ENCODE measurements at regions not wholly inside any gene's neighbourhood (a gene's known extent, or its start where the extent isn't known, plus 50 kb on each side); places are given as distances from the start of the nearest gene placed in this dataset.
"Not testable (repeated sequence)": the region's sequence is repeated elsewhere in the genome, so short reads cannot be mapped to it uniquely, and the experiment has no call there.

GRCh38 chr14:105690671-105691070, 164.3 kb downstream of the TMEM121 start:
- Histone ChIP-seq H3K9me3 (ENCODE audit: low read length) (no peaks in the 10 kb centered on the region), H3K27me3 (ENCODE audit: insufficient read depth, low read length) (no peaks in the 10 kb centered on the region), H2AFZ (ENCODE audit: low read depth, low read length) (no peak overlapping the region), H3K36me3 (ENCODE audit: insufficient read depth, low read length) (no peaks in the 10 kb centered on the region), H3K4me3 (ENCODE audit: low read length) (no peak overlapping the region), H3K4me1 (ENCODE audit: insufficient read depth, low read length) (no peaks in the 10 kb centered on the region)

DNA sequence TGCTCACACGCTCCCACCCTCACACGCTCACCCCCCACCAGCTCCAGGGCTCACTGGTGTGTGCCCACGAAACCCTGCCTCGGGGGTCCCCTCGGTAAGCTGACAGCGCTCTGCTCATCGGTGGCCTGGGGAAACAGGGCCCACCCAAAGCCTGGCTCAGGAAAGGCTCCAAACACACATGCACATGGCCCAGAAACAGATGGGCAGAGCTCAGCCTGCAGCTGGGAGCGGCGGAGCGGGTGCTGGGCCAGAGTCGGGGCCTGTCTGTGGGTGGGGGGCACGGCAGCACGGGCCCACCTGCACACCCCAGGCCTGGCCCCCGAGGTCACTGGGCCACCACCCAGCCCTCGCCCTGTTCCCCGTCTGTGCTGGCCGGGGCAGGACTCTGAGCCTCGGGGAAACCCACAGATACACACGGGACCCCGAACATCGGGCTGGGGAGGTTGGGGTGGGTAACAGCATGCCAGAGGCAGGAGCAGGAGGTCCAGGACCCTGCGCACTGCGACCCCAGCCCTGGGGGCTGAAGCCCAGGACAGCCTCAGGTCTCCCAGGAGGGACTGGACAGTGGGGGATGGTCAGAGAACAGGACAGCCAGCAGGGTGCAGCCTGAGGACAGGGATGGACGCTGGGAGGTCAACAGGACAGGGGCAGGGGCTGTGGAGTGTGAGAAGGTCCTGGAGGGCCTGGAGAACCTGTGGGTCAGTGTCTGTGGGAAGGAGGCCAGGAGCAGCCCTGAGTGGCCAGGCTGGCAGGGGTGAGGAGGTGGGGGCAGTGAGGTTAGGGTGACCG, 165.1 kb downstream of the TMEM121 start:
- H3K9me3 ChIP-seq (ENCODE audit: low read length); H3K36me3 ChIP-seq (ENCODE audit: insufficient read depth, low read length); H2AFZ ChIP-seq (ENCODE audit: low read depth, low read length); H3K27me3 ChIP-seq (ENCODE audit: insufficient read depth, low read length); H3K4me3 ChIP-seq (ENCODE audit: low read length); H3K4me1 ChIP-seq (ENCODE audit: insufficient read depth, low read length): not testable (repeated sequence)

- H3K36me3 ChIP-seq (ENCODE audit: insufficient read depth, low read length); H3K4me1 ChIP-seq (ENCODE audit: insufficient read depth, low read length); H3K4me3 ChIP-seq (ENCODE audit: low read length); H3K9me3 ChIP-seq (ENCODE audit: low read length); H2AFZ ChIP-seq (ENCODE audit: low read depth, low read length); H3K27me3 ChIP-seq (ENCODE audit: insufficient read depth, low read length): not testable (repeated sequence)
Measured at GRCh38 chr14:105692110-105692685, 165.8 kb downstream of the TMEM121 start.

- no peaks in the 10 kb centered on the region for H3K27me3 ChIP-seq (ENCODE audit: insufficient read depth, low read length)
- H3K4me1 ChIP-seq (ENCODE audit: insufficient read depth, low read length): no peaks in the 10 kb centered on the region
- H3K36me3 ChIP-seq (ENCODE audit: insufficient read depth, low read length): no peaks in the 10 kb centered on the region
- H3K9me3 ChIP-seq (ENCODE audit: low read length): no peaks in the 10 kb centered on the region
- no peak overlapping the region for H2AFZ ChIP-seq (ENCODE audit: low read depth, low read length)
- no peak overlapping the region for H3K4me3 ChIP-seq (ENCODE audit: low read length)
Measured at GRCh38 chr14:105694961-105695360, 168.6 kb downstream of the TMEM121 start.

DNA sequence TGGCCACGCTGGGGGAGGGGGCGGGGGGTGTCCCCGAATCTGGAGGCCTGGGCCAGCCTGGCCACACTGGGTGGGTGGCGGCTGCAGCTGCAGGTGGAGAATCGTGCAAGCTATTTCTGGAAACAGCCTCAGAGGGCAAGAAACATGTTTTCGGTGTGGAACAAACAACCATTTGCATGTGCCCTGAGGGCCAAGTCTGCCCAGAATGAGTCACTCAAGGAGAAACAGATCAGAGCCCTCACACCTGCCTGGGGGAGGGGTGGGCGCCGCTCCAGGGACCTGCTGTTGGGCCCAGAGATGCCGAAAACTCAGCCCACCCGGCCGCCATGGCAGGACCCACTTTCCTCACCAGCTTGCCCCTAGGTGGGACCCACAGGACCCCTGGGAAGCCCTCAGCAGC, 170.0 kb downstream of the TMEM121 start:
- H3K27me3 ChIP-seq (ENCODE audit: insufficient read depth, low read length); H3K9me3 ChIP-seq (ENCODE audit: low read length); H2AFZ ChIP-seq (ENCODE audit: low read depth, low read length); H3K36me3 ChIP-seq (ENCODE audit: insufficient read depth, low read length); H3K4me3 ChIP-seq (ENCODE audit: low read length); H3K4me1 ChIP-seq (ENCODE audit: insufficient read depth, low read length): not testable (repeated sequence)

GRCh38 chr14:105697414-105697813, 171.0 kb downstream of the TMEM121 start:
- not testable (repeated sequence) for H3K4me3 ChIP-seq (ENCODE audit: low read length); H3K36me3 ChIP-seq (ENCODE audit: insufficient read depth, low read length); H3K4me1 ChIP-seq (ENCODE audit: insufficient read depth, low read length); H2AFZ ChIP-seq (ENCODE audit: low read depth, low read length); H3K27me3 ChIP-seq (ENCODE audit: insufficient read depth, low read length); H3K9me3 ChIP-seq (ENCODE audit: low read length)

DNA sequence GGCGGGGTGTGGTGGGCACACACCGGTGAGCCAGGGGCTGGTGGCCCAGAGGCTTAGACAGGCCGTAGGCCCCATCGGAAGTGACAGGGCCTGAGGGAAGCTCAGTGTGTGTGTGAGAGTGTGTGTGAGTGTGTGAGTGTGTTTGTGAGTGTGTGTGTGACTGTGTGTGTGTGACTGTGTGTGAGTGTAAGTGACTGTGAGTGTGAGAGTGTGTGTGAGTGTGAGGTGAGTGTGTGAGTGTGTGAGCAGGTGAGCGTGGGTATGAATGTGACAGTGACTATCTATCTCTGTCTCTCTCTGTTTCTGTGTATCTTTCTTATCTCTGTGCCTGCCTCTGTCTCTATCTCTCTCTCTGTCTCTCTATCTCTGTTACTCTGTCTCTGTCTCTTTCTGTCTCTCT, 171.6 kb downstream of the TMEM121 start:
- H3K4me3 ChIP-seq (ENCODE audit: low read length); H3K36me3 ChIP-seq (ENCODE audit: insufficient read depth, low read length); H3K9me3 ChIP-seq (ENCODE audit: low read length); H3K27me3 ChIP-seq (ENCODE audit: insufficient read depth, low read length); H3K4me1 ChIP-seq (ENCODE audit: insufficient read depth, low read length); H2AFZ ChIP-seq (ENCODE audit: low read depth, low read length): not testable (repeated sequence)

- not testable (repeated sequence) for H3K4me1 ChIP-seq (ENCODE audit: insufficient read depth, low read length); H3K9me3 ChIP-seq (ENCODE audit: low read length); H2AFZ ChIP-seq (ENCODE audit: low read depth, low read length); H3K36me3 ChIP-seq (ENCODE audit: insufficient read depth, low read length); H3K27me3 ChIP-seq (ENCODE audit: insufficient read depth, low read length); H3K4me3 ChIP-seq (ENCODE audit: low read length)
Measured at GRCh38 chr14:105698940-105699556, 172.7 kb downstream of the TMEM121 start.

DNA sequence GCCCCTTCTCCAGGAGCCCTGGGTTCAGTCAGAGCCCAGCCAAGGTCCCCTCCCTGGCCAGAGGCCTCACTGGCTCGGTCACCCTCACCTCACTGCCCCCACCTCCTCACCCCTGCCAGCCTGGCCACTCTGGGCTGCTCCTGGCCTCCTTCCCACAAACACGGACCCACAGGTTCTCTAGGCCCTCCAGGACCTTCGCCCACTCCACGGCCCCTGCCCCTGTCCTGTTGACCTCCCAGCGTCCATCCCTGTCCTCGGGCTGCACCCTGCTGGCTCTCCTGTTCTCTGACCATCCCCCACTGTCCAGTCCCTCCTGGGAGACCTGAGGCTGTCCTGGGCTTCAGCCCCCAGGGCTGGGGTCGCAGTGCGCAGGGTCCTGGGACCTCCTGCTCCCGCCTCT, 173.3 kb downstream of the TMEM121 start:
- not testable (repeated sequence) for H3K4me1 ChIP-seq (ENCODE audit: insufficient read depth, low read length); H3K4me3 ChIP-seq (ENCODE audit: low read length); H3K9me3 ChIP-seq (ENCODE audit: low read length); H3K27me3 ChIP-seq (ENCODE audit: insufficient read depth, low read length); H2AFZ ChIP-seq (ENCODE audit: low read depth, low read length); H3K36me3 ChIP-seq (ENCODE audit: insufficient read depth, low read length)

DNA sequence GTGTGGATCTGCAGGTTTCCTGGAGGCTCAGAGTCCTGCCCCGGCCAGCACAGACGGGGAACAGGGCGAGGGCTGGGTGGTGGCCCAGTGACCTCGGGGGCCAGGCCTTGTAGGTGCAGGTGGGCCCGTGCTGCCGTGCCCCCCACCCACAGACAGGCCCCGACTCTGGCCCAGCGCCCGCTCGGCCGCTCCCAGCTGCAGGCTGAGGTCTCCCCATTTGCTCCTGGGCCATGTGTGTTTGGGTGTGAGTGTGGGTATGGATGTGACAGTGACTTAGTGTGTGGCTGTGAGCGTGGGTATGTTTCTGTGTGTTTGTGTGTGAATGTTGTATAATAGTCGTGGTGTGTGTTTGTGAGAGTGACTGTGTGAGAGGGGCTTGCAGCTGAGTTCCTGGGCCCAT, 173.8 kb downstream of the TMEM121 start:
- H3K4me3 ChIP-seq (ENCODE audit: low read length); H3K4me1 ChIP-seq (ENCODE audit: insufficient read depth, low read length); H3K36me3 ChIP-seq (ENCODE audit: insufficient read depth, low read length); H3K9me3 ChIP-seq (ENCODE audit: low read length); H2AFZ ChIP-seq (ENCODE audit: low read depth, low read length); H3K27me3 ChIP-seq (ENCODE audit: insufficient read depth, low read length): not testable (repeated sequence)

GRCh38 chr14:105700622-105701288, 174.4 kb downstream of the TMEM121 start:
- H3K9me3 ChIP-seq (ENCODE audit: low read length): no peaks in the 10 kb centered on the region
- no peaks in the 10 kb centered on the region for H3K4me1 ChIP-seq (ENCODE audit: insufficient read depth, low read length)
- no peak overlapping the region for H2AFZ ChIP-seq (ENCODE audit: low read depth, low read length)
- H3K36me3 ChIP-seq (ENCODE audit: insufficient read depth, low read length): no peaks in the 10 kb centered on the region
- no peak overlapping the region for H3K4me3 ChIP-seq (ENCODE audit: low read length)
- H3K27me3 ChIP-seq (ENCODE audit: insufficient read depth, low read length): no peaks in the 10 kb centered on the region

DNA sequence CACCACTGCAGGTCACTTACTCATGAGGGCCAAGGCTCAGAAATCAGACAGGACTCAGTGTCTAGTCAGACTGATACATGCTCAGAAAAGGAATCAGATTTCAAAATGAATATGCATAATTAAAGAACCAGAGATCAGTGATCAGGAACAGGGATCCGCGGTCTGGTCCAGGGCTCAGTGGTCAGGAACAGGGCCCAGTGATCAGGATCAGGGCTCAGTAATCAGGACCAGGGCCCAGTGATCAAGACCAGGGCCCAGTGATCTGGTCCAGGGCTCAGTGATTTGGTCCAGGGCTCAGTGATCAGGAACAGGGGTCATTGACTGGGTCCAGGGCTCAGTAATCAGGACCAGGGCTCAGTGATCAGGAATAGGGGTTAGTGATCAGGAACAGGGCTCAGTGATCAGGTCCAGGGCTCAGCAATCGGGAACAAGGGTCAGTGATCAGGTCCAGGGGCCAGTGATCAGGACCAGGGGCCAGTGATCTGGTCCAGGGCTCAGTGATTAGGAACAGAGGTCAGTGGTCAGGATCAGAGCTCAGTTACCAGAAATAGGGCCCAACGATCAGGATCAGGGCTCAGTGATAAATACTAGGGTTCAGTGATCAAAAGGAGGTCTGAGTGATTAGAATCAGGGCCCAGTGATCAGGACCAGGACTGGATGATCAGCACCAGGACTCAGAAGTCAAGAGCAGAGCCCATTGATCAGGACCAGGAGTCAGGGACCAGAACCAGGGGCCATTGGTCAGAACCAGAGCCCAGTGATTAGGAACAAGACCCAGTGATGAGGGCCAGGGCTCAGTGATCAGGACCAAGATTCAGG, 175.3 kb downstream of the TMEM121 start:
- Histone ChIP-seq H3K27me3 (ENCODE audit: insufficient read depth, low read length) (no peaks in the 10 kb centered on the region), H3K4me1 (ENCODE audit: insufficient read depth, low read length) (no peaks in the 10 kb centered on the region), H3K4me3 (ENCODE audit: low read length) (no peak overlapping the region), H3K36me3 (ENCODE audit: insufficient read depth, low read length) (no peaks in the 10 kb centered on the region), H2AFZ (ENCODE audit: low read depth, low read length) (no peak overlapping the region), H3K9me3 (ENCODE audit: low read length) (no peaks in the 10 kb centered on the region)

All from neuron (in vitro differentiated cells).